ENCODE measurements at regions not wholly inside any gene's neighbourhood (a gene's known extent, or its start where the extent isn't known, plus 50 kb on each side); places are given as distances from the start of the nearest gene placed in this dataset.

- Histone ChIP-seq H3K27me3 (ENCODE audit: control insufficient read depth, extremely low read depth, insufficient read depth, low read length) (peaks cover 3% of the 10 kb centered on the region), H3K79me2 (ENCODE audit: control insufficient read depth, insufficient read depth, low read length) (no peaks in the 10 kb centered on the region), H4K20me1 (ENCODE audit: control insufficient read depth, extremely low read depth, insufficient read depth, low read length) (peaks cover 4% of the 10 kb centered on the region), H3K9me3 (ENCODE audit: control insufficient read depth, low read depth, low read length) (no peaks in the 10 kb centered on the region), H3K4me3 (ENCODE audit: control insufficient read depth in 2 of 3, extremely low read depth in 1 of 3, insufficient read depth in 2 of 3, low read depth in 1 of 3, low read length in 3 of 3) (no peak overlapping the region), H2AFZ (ENCODE audit: control insufficient read depth, low read length) (no peak overlapping the region), H3K9ac (ENCODE audit: control insufficient read depth, extremely low read depth, insufficient read depth, low read length) (no peak overlapping the region), H3K9me1 (ENCODE audit: control insufficient read depth, extremely low read depth, insufficient read depth, low read length) (no peaks in the 10 kb centered on the region), H3K27ac (ENCODE audit: control insufficient read depth, insufficient read depth, low read length) (no peak overlapping the region), H3K4me2 (ENCODE audit: control insufficient read depth, extremely low read depth, insufficient read depth, low read depth, low read length) (no peak overlapping the region), H3K4me1 (ENCODE audit: control insufficient read depth, extremely low read depth, insufficient read depth, low read length) (peaks cover 15% of the 10 kb centered on the region), H3K36me3 (ENCODE audit: control insufficient read depth in 2 of 2, extremely low read depth in 1 of 2, insufficient read depth in 2 of 2, low read length in 2 of 2) (no peaks in the 10 kb centered on the region)
- DNase-seq (ENCODE audit: low read depth, low spot score) (no peak), FAIRE-seq (no peak)
- TF ChIP-seq, protein P1, sequence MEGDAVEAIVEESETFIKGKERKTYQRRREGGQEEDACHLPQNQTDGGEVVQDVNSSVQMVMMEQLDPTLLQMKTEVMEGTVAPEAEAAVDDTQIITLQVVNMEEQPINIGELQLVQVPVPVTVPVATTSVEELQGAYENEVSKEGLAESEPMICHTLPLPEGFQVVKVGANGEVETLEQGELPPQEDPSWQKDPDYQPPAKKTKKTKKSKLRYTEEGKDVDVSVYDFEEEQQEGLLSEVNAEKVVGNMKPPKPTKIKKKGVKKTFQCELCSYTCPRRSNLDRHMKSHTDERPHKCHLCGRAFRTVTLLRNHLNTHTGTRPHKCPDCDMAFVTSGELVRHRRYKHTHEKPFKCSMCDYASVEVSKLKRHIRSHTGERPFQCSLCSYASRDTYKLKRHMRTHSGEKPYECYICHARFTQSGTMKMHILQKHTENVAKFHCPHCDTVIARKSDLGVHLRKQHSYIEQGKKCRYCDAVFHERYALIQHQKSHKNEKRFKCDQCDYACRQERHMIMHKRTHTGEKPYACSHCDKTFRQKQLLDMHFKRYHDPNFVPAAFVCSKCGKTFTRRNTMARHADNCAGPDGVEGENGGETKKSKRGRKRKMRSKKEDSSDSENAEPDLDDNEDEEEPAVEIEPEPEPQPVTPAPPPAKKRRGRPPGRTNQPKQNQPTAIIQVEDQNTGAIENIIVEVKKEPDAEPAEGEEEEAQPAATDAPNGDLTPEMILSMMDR (optimal IDR thresholded peaks at IDR 0.05 in 1 of 3, IDR thresholded peaks at IDR 0.05 in 1 of 3, conservative IDR thresholded peaks at IDR 0.05 in 1 of 3; ENCODE audit: extremely low read depth in 1 of 3, insufficient read depth in 2 of 3, low read length in 3 of 3): no peak
- no peak for TF ChIP-seq EZH2 (IDR thresholded peaks at IDR 0.05; ENCODE audit: low read length)
- dilution Hi-C loops (cut with MboI; ENCODE audit: extremely low pct_ligation_motif_present, low sequenced_read_pairs): no loop called here
These were observed 86.2 kb downstream of the CXCL12 start for GRCh38 chr10:44298713-44299112.

- Histone ChIP-seq H4K20me1 (ENCODE audit: control insufficient read depth, extremely low read depth, insufficient read depth, low read length) (peaks cover 4% of the 10 kb centered on the region), H3K9me3 (ENCODE audit: control insufficient read depth, low read depth, low read length) (no peaks in the 10 kb centered on the region), H3K9ac (ENCODE audit: control insufficient read depth, extremely low read depth, insufficient read depth, low read length) (no peak overlapping the region), H3K79me2 (ENCODE audit: control insufficient read depth, insufficient read depth, low read length) (no peaks in the 10 kb centered on the region), H2AFZ (ENCODE audit: control insufficient read depth, low read length) (no peak overlapping the region), H3K27ac (ENCODE audit: control insufficient read depth, insufficient read depth, low read length) (no peak overlapping the region), H3K4me1 (ENCODE audit: control insufficient read depth, extremely low read depth, insufficient read depth, low read length) (peaks cover 15% of the 10 kb centered on the region), H3K9me1 (ENCODE audit: control insufficient read depth, extremely low read depth, insufficient read depth, low read length) (no peaks in the 10 kb centered on the region), H3K27me3 (ENCODE audit: control insufficient read depth, extremely low read depth, insufficient read depth, low read length) (peaks cover 10% of the 10 kb centered on the region), H3K4me3 (ENCODE audit: control insufficient read depth in 2 of 3, extremely low read depth in 1 of 3, insufficient read depth in 2 of 3, low read depth in 1 of 3, low read length in 3 of 3) (no peak overlapping the region), H3K36me3 (ENCODE audit: control insufficient read depth in 2 of 2, extremely low read depth in 1 of 2, insufficient read depth in 2 of 2, low read length in 2 of 2) (no peaks in the 10 kb centered on the region), H3K4me2 (ENCODE audit: control insufficient read depth, extremely low read depth, insufficient read depth, low read depth, low read length) (no peak overlapping the region)
- DNase-seq (ENCODE audit: low read depth, low spot score) (no peak), FAIRE-seq (no peak)
- no peak for TF ChIP-seq EZH2 (IDR thresholded peaks at IDR 0.05; ENCODE audit: low read length)
- TF ChIP-seq, protein P1 (optimal IDR thresholded peaks at IDR 0.05 in 1 of 3, IDR thresholded peaks at IDR 0.05 in 1 of 3, conservative IDR thresholded peaks at IDR 0.05 in 1 of 3; ENCODE audit: extremely low read depth in 1 of 3, insufficient read depth in 2 of 3, low read length in 3 of 3): no peak
- dilution Hi-C loops (cut with MboI; ENCODE audit: extremely low pct_ligation_motif_present, low sequenced_read_pairs): no loop called here
These were observed 86.9 kb downstream of the CXCL12 start for GRCh38 chr10:44297963-44298362.
